HCT116 (cell line): ENCODE measurements at regions not wholly inside any gene's neighbourhood (a gene's known extent, or its start where the extent isn't known, plus 50 kb on each side); places are given as distances from the start of the nearest gene placed in this dataset.
A peak's percentile ranks its signal among the peaks of the same experiment; 100 is the strongest.

Source experiments
- ATAC-seq: fragments of 200-7000 bp; cut with Tn5 transposase; 2 replicates; pipeline ENCODE4 v1.9.1; 2020; ENCODE audit warnings: mild to moderate bottlenecking, moderate library complexity
- BruUV-seq: library from RNA; stranded (reverse); fragments of 400-500 nt; replicated peaks from 2 replicates; lab custom pipeline; 2021; lab: Mats Ljungman, UMichigan
- CTCF ChIA-PET: fragments of 300-600 bp; sonication (Branson Sonifier 250); formaldehyde crosslinking; loops from one replicate; lab custom pipeline; 2021; ENCODE audit warnings: antibody characterized with exemption; lab: Charles Lee
- POLR2A ChIA-PET: fragments of 300-600, 350-600 bp; sonication (Branson Sonifier 250); formaldehyde crosslinking; loops from one replicate; lab custom pipeline; 2021; ENCODE audit warnings: antibody characterized with exemption; lab: Charles Lee
- RAD21 ChIA-PET, 2 experiments: fragments of 300-600 bp; sonication (Branson Sonifier 250); formaldehyde crosslinking; loops; one replicate each; lab custom pipeline; 2023; ENCODE audit warnings: low total read pairs in 2 of 2; ENCODE audit not compliant: uncharacterized antibody in 2 of 2, unreplicated experiment in 2 of 2, low non-redundant PET in 1 of 2; lab: Charles Lee
- DNase-seq: peaks from one replicate; pipeline ENCODE4 v3.0.0-alpha.2; 2010; ENCODE audit warnings: low read depth, low spot score
- H2AFZ ChIP-seq: fragments of 200-600 bp; shearing (Covaris generic), sonication (generic); 2 replicates; pipeline ENCODE4 v1.6.1; 2017; ENCODE audit warnings: low read depth, mixed run types, mixed read lengths, antibody characterized with exemption, low read length; ENCODE audit not compliant: poor library complexity, severe bottlenecking
- H3K27ac ChIP-seq: 2 replicates; pipeline ENCODE4 v1.5.1; 2012; ENCODE audit warnings: low read depth, low read length
- H3K27me3 ChIP-seq: fragments of 200-600 bp; sonication (generic); 2 replicates; pipeline ENCODE4 v1.6.1; 2016; ENCODE audit warnings: mixed run types, low read length, mixed read lengths; ENCODE audit not compliant: insufficient read depth
- H3K36me3 ChIP-seq, 2 experiments: fragments of 200-500 bp in 1 of 2; fragments of 200-600 bp in 1 of 2; sonication (Bioruptor generic) in 1 of 2; sonication (generic) in 1 of 2; 2 replicates each; pipeline versions ENCODE4 v1.5.1 to v1.6.1; 2014 to 2016; ENCODE audit warnings: low read length in 2 of 2, inconsistent platforms in 1 of 2, mixed read lengths in 1 of 2, mixed run types in 1 of 2; ENCODE audit not compliant: insufficient read depth in 2 of 2, control insufficient read depth in 1 of 2
- H3K4me1 ChIP-seq, 2 experiments: fragments of 200-600 bp in 1 of 2; sonication (generic) in 1 of 2; 2 replicates each; pipeline versions ENCODE4 v1.5.1 to v1.6.1; 2012 to 2017; ENCODE audit warnings: low read length in 2 of 2, inconsistent platforms in 1 of 2, mild to moderate bottlenecking in 1 of 2, mixed read lengths in 1 of 2, mixed run types in 1 of 2, moderate library complexity in 1 of 2; ENCODE audit not compliant: insufficient read depth in 2 of 2, control insufficient read depth in 1 of 2
- H3K4me2 ChIP-seq: fragments of 200-600 bp; sonication (generic); 2 replicates; pipeline ENCODE4 v1.6.1; 2017; ENCODE audit warnings: mixed run types, low read length, mixed read lengths
- H3K4me3 ChIP-seq, 2 experiments: fragments of 200-600 bp in 1 of 2; sonication (generic) in 1 of 2; replicated peaks in 1 of 2; 2 replicates each; pipeline ENCODE4 v1.5.1; 2011 to 2016; ENCODE audit warnings: low read length in 2 of 2, control low read depth in 1 of 2, low read depth in 1 of 2, mild to moderate bottlenecking in 1 of 2, mixed read lengths in 1 of 2, mixed run types in 1 of 2
- H3K79me2 ChIP-seq: fragments of 200-600 bp; sonication (generic); 2 replicates; pipeline ENCODE4 v1.6.1; 2017; ENCODE audit warnings: mild to moderate bottlenecking, mixed run types, low read length, moderate library complexity, mixed read lengths; ENCODE audit not compliant: insufficient read depth
- H3K9ac ChIP-seq: fragments of 200-600 bp; sonication (generic); 2 replicates; pipeline ENCODE4 v1.6.1; 2016; ENCODE audit warnings: low read length, mixed read lengths
- H3K9me2 ChIP-seq: fragments of 200-600 bp; sonication (generic), shearing (Covaris generic); 2 replicates; pipeline ENCODE4 v1.6.1; 2017; ENCODE audit warnings: mixed run types, mild to moderate bottlenecking, moderate library complexity; ENCODE audit not compliant: insufficient read depth
- H3K9me3 ChIP-seq, 2 experiments: fragments of 200-500 bp in 1 of 2; fragments of 200-600 bp in 1 of 2; sonication (Bioruptor generic) in 1 of 2; sonication (generic) in 1 of 2; 2 replicates each; pipeline ENCODE4 v1.6.1; 2014 to 2017; ENCODE audit warnings: low read length in 2 of 2, mixed read lengths in 2 of 2, inconsistent platforms in 1 of 2, low read depth in 1 of 2, mild to moderate bottlenecking in 1 of 2, mixed run types in 1 of 2, moderate library complexity in 1 of 2; ENCODE audit not compliant: control insufficient read depth in 1 of 2, insufficient read depth in 1 of 2
- H4K20me1 ChIP-seq: fragments of 200-600 bp; sonication (generic), shearing (Covaris generic); 2 replicates; pipeline ENCODE4 v1.6.1; 2017; ENCODE audit warnings: mixed run types, mild to moderate bottlenecking, moderate library complexity; ENCODE audit not compliant: insufficient read depth
- RAD21 ChIP-seq: IDR thresholded peaks from 2 replicates; pipeline ENCODE4 v1.6.1; 2012; ENCODE audit warnings: low read depth, mild to moderate bottlenecking
- SP1 ChIP-seq: IDR thresholded peaks from 2 replicates; pipeline ENCODE4 v1.6.1; 2012; ENCODE audit warnings: low read depth
- YY1 ChIP-seq: IDR thresholded peaks from 2 replicates; pipeline ENCODE4 v1.6.1; 2011; ENCODE audit warnings: low read length, low read depth, moderate library complexity, mild to moderate bottlenecking; ENCODE audit not compliant: insufficient replicate concordance; ENCODE audit errors: extremely low read depth
- ZNF274 ChIP-seq: fragments of 200-500 bp; sonication (Bioruptor generic); IDR thresholded peaks from 2 replicates; pipeline ENCODE4 v1.6.1; 2014; ENCODE audit warnings: mild to moderate bottlenecking, low read depth, low read length, inconsistent platforms
- intact Hi-C: fragments of 100-400 bp; cut with micrococcal nuclease; formaldehyde crosslinking; loops from 2 replicates; pipeline ENCODE4 v1.10.0; 2022
- TF ChIP-seq, protein P1 (sequence below), 3 experiments: fragments of 200-600 bp in 1 of 3; sonication (generic) in 1 of 3; IDR thresholded peaks in 2 of 3; conservative IDR thresholded peaks in 1 of 3; 2 replicates each; pipeline ENCODE4 v1.5.1; 2012 to 2017; ENCODE audit warnings: low read depth in 2 of 3, low read length in 2 of 3, antibody characterized with exemption in 1 of 3, borderline replicate concordance in 1 of 3, control low read depth in 1 of 3, mild to moderate bottlenecking in 1 of 3, mixed read lengths in 1 of 3, mixed run types in 1 of 3, moderate library complexity in 1 of 3; ENCODE audit not compliant: insufficient read depth in 1 of 3

DNA sequence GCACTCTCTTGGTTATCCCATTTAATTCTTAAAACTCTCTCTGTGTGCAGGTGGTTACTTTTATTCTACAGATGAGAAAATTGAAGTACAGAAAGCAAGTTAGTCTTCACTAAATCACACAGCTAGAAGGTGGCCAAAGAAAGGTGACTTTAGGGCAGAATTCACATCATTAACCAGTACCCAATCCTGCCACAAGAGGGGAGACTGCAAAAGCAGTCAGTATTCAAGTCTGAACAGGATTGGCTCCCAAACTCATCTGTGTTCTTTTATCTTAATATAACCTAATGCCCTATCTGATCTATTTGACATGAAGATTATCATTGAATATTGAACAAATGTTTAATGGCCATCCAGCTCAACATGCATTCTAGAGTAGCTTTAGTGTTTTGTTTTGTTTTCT is 225.3 kb upstream of the FAM83B start:
- ATAC-seq (peak; percentile 79), DNase-seq (peak; percentile 10)
- no peaks in the 10 kb centered on the region for H3K79me2 ChIP-seq
- 0 out of 2 replicates have a peak, but pooled peaks cover 3% of the 10 kb centered on the region for H3K9me2 ChIP-seq
- no peak overlapping the region for H3K4me2 ChIP-seq
- TF ChIP-seq, protein P1, sequence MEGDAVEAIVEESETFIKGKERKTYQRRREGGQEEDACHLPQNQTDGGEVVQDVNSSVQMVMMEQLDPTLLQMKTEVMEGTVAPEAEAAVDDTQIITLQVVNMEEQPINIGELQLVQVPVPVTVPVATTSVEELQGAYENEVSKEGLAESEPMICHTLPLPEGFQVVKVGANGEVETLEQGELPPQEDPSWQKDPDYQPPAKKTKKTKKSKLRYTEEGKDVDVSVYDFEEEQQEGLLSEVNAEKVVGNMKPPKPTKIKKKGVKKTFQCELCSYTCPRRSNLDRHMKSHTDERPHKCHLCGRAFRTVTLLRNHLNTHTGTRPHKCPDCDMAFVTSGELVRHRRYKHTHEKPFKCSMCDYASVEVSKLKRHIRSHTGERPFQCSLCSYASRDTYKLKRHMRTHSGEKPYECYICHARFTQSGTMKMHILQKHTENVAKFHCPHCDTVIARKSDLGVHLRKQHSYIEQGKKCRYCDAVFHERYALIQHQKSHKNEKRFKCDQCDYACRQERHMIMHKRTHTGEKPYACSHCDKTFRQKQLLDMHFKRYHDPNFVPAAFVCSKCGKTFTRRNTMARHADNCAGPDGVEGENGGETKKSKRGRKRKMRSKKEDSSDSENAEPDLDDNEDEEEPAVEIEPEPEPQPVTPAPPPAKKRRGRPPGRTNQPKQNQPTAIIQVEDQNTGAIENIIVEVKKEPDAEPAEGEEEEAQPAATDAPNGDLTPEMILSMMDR (IDR thresholded peaks at IDR 0.05 in 2 of 3, conservative IDR thresholded peaks at IDR 0.05 in 1 of 3; ENCODE audit: borderline replicate concordance in 1 of 3, insufficient read depth in 1 of 3, low read depth in 2 of 3, low read length in 2 of 3), result peak; percentile 15 to 55 (median 52); a peak in 5 of 6 replicates
- TF ChIP-seq SP1 (no peak), RAD21 (peak; percentile 48)
- H3K36me3 ChIP-seq, result no peaks in the 10 kb centered on the region
- CTCF ChIA-PET, result no interaction called here
- no peaks in the 10 kb centered on the region for H4K20me1 ChIP-seq
- H3K4me3 ChIP-seq, result no peak overlapping the region
- H3K9ac ChIP-seq, result no peak overlapping the region
- POLR2A ChIA-PET, result no interaction called here
- peaks cover 0 to 6% of the 10 kb centered on the region in 2 experiments; a peak in 1 of 4 replicates for H3K4me1 ChIP-seq
- no peaks in the 10 kb centered on the region for H3K27me3 ChIP-seq
- RAD21 ChIA-PET, result no interaction called here
- H3K9me3 ChIP-seq, result no peaks in the 10 kb centered on the region
- H3K27ac ChIP-seq, result no peak overlapping the region
- no peak overlapping the region for H2AFZ ChIP-seq
- no TSS peak for BruUV-seq
- intact Hi-C loops, result no loop called here

DNA sequence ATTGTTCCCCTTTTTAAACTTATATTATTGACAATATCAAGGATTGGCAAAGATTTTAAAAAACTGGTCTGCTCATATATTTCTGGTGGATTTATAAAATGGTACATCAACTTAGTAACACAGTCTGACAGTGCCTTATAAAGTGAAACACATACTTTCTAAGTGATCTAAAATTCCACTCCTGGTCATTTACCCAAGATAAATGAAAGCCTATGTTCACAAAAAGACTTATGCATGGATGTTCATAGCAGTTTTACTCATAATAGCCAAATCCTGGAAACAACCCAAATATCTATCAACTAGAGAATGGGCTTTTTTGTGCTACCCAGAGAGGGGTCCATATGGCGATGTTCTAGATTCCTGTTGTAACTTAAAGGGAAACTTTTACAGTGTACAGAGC is 222.4 kb upstream of the FAM83B start:
- ATAC-seq (no peak), DNase-seq (no peak)
- Histone ChIP-seq H3K27me3 (no peaks in the 10 kb centered on the region), H4K20me1 (no peaks in the 10 kb centered on the region), H3K36me3 (no peaks in the 10 kb centered on the region), H3K9me2 (no peaks in the 10 kb centered on the region), H3K9ac (no peak overlapping the region), H3K79me2 (no peaks in the 10 kb centered on the region), H3K9me3 (no peaks in the 10 kb centered on the region), H3K4me3 (no peak overlapping the region), H2AFZ (no peak overlapping the region), H3K4me2 (no peak overlapping the region), H3K4me1 (no peaks in the 10 kb centered on the region), H3K27ac (no peak overlapping the region)
- POLR2A ChIA-PET, result no interaction called here
- intact Hi-C loops, result no loop called here
- BruUV-seq, result no TSS peak
- CTCF ChIA-PET, result no interaction called here
- RAD21 ChIA-PET, result no interaction called here
- TF ChIP-seq YY1 (no peak), ZNF274 (no peak)
